Adrenal gland (tissue), 9 donors: ENCODE measurements at regions not wholly inside any gene's neighbourhood (a gene's known extent, or its start where the extent isn't known, plus 50 kb on each side); places are given as distances from the start of the nearest gene placed in this dataset.

Experiments used
- DNase-seq, 7 donors: peaks; one replicate each; pipeline ENCODE4 v3.0.0-alpha.2; 2019 to 2020
- H3K27ac ChIP-seq, 5 donors: fragments of 200-600 bp; sonication (generic) in 4 of 5; 1 replicate in 3 of 5; 2 replicates in 2 of 5; pipeline versions ENCODE4 v1.5.1 to v1.8.0; 2016 to 2020; ENCODE audit warnings: mild to moderate bottlenecking in 1 of 5
- H3K27me3 ChIP-seq: fragments of 200-600 bp; 2 replicates; pipeline ENCODE4 v1.8.0; 2021
- H3K36me3 ChIP-seq, 2 donors: fragments of 200-600 bp; replicated peaks in 1 of 2; 1 replicate in 1 of 2; 2 replicates in 1 of 2; pipeline versions ENCODE4 v1.5.1 to v1.8.0; 2018 to 2022
- H3K4me1 ChIP-seq, 2 donors: fragments of 200-600 bp; replicated peaks in 1 of 2; 1 replicate in 1 of 2; 2 replicates in 1 of 2; pipeline versions ENCODE4 v1.5.1 to v1.8.0; 2018 to 2021
- H3K4me3 ChIP-seq, 4 donors: fragments of 200-600 bp; sonication (generic) in 3 of 4; one replicate each; pipeline ENCODE4 v1.5.1; 2016 to 2018
- H3K9me3 ChIP-seq, 3 donors: fragments of 200-600 bp; sonication (generic) in 1 of 3; replicated peaks in 1 of 3; 1 replicate in 2 of 3; 2 replicates in 1 of 3; pipeline versions ENCODE4 v1.5.1 to v1.8.0; 2016 to 2021
- POLR2A ChIP-seq, 2 donors: fragments of 450-650 bp; IDR thresholded peaks; one replicate each; pipeline ENCODE4 v1.6.1; 2017; ENCODE audit warnings: antibody characterized with exemption in 2 of 2, mild to moderate bottlenecking in 2 of 2, moderate library complexity in 1 of 2
- WGBS, 4 donors: extraction: QIAGEN DNeasy Blood & Tissue Kit in 2 of 4; methylation state at CpG; one replicate each; pipeline versions ENCODE4 v1.1.5 to v1.1.7; 2013 to 2017; 5-methylcytosine and 5-hydroxymethylcytosine counted together
- intact Hi-C, 2 donors: fragments of 100-400 bp; cut with DNase I; formaldehyde crosslinking; loops; one replicate each; pipeline versions ENCODE4 v1.14.1 to v1.15.0; 2022 to 2023
- TF ChIP-seq, protein P1 (sequence below), 6 experiments: fragments of 450-650 bp in 4 of 6; fragments of 200-600 bp in 2 of 6; sonication (generic) in 1 of 6; IDR thresholded peaks; 1 replicate in 5 of 6; 2 replicates in 1 of 6; pipeline versions ENCODE4 v1.5.1 to v1.8.0; 2016 to 2021; ENCODE audit warnings: antibody characterized with exemption in 6 of 6, mild to moderate bottlenecking in 2 of 6, moderate library complexity in 1 of 6
- donor health status: healthy with polysubstance abuse.
- donor health status: Bipolar disorder and iron deficiency.
- donor health status: DM: yes; HTN: yes; CAD: no.
- donor health status: DM: no; HTN: no; CAD: no.
- donor health status: DM: no; HTN: no; CAD: no.

GRCh38 chr9:88922091-88922490 is 69.2 kb upstream of the S1PR3 start:
- DNase-seq: no peak
- H3K27me3 ChIP-seq: no peaks in the 10 kb centered on the region
- TF ChIP-seq POLR2A (IDR thresholded peaks at IDR 0.05): no peak
- TF ChIP-seq, protein P1, sequence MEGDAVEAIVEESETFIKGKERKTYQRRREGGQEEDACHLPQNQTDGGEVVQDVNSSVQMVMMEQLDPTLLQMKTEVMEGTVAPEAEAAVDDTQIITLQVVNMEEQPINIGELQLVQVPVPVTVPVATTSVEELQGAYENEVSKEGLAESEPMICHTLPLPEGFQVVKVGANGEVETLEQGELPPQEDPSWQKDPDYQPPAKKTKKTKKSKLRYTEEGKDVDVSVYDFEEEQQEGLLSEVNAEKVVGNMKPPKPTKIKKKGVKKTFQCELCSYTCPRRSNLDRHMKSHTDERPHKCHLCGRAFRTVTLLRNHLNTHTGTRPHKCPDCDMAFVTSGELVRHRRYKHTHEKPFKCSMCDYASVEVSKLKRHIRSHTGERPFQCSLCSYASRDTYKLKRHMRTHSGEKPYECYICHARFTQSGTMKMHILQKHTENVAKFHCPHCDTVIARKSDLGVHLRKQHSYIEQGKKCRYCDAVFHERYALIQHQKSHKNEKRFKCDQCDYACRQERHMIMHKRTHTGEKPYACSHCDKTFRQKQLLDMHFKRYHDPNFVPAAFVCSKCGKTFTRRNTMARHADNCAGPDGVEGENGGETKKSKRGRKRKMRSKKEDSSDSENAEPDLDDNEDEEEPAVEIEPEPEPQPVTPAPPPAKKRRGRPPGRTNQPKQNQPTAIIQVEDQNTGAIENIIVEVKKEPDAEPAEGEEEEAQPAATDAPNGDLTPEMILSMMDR (IDR thresholded peaks at IDR 0.05): no peak
- H3K4me1 ChIP-seq: peaks cover 0 to 5% of the 10 kb centered on the region in 2 donors
- intact Hi-C loops: no loop called here
- H3K4me3 ChIP-seq: no peak overlapping the region
- WGBS, 4 donors: 80 to 85% (median 81%) methylated on average over 10 of the region's 10 CpGs
- H3K36me3 ChIP-seq: no peaks in the 10 kb centered on the region
- no peaks in the 10 kb centered on the region for H3K9me3 ChIP-seq
- H3K27ac ChIP-seq: no peak overlapping the region

DNA sequence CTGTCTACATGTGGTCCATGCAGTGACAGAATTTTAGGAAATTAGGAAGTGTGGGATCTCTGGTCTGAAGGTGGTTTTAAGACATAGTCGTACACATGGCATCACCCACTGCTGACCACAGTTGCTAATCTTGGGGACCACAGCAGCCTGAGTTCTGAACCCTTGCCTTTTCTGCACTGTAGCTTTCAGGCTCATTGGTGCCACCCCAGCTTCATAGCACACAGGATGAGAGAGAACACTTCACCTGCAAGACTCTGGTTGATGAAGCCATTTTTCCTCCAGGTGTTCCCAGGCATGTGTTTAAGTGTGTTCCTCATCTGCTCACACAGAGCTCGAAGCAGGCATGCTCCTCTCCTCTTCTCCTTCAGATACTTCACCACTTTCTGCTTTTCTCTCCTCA is 68.2 kb upstream of the S1PR3 start:
- WGBS, 4 donors: 64 to 91% (median 84%) methylated on average over 2 of the region's 2 CpGs
- no peak overlapping the region for H3K4me3 ChIP-seq
- no peak for TF ChIP-seq POLR2A (IDR thresholded peaks at IDR 0.05)
- TF ChIP-seq, protein P1 (IDR thresholded peaks at IDR 0.05): no peak
- H3K9me3 ChIP-seq: no peaks in the 10 kb centered on the region
- no peaks in the 10 kb centered on the region for H3K36me3 ChIP-seq
- no peak overlapping the region for H3K27ac ChIP-seq
- intact Hi-C loops: no loop called here
- no peak for DNase-seq
- peaks cover 0 to 9% of the 10 kb centered on the region in 2 donors for H3K4me1 ChIP-seq
- H3K27me3 ChIP-seq: no peaks in the 10 kb centered on the region

- no peaks in the 10 kb centered on the region for H3K9me3 ChIP-seq
- no peak overlapping the region for H3K27ac ChIP-seq
- no peak for TF ChIP-seq POLR2A (IDR thresholded peaks at IDR 0.05)
- TF ChIP-seq, protein P1 (IDR thresholded peaks at IDR 0.05): no peak
- H3K4me3 ChIP-seq: no peak overlapping the region
- intact Hi-C loops: no loop called here
- no peaks in the 10 kb centered on the region for H3K36me3 ChIP-seq
- peaks cover 0 to 9% of the 10 kb centered on the region in 2 donors for H3K4me1 ChIP-seq
- no peaks in the 10 kb centered on the region for H3K27me3 ChIP-seq
- 72 to 90% (median 75%) methylated on average over 12 to 14 of the region's 14 CpGs for WGBS, 4 donors
- peak in 2 of 7 donors; percentile 31 to 57 for DNase-seq
Measured at GRCh38 chr9:88923653-88924288, 67.5 kb upstream of the S1PR3 start.

GRCh38 chr9:88925481-88925880 is 65.8 kb upstream of the S1PR3 start:
- no peaks in the 10 kb centered on the region for H3K9me3 ChIP-seq
- 80 to 97% (median 85%) methylated on average over 5 of the region's 5 CpGs for WGBS, 4 donors
- H3K27me3 ChIP-seq: no peaks in the 10 kb centered on the region
- H3K27ac ChIP-seq: no peak overlapping the region
- peaks cover 0 to 9% of the 10 kb centered on the region in 2 donors for H3K4me1 ChIP-seq
- no peak overlapping the region for H3K4me3 ChIP-seq
- no peaks in the 10 kb centered on the region for H3K36me3 ChIP-seq
- intact Hi-C loops: no loop called here
- TF ChIP-seq POLR2A (IDR thresholded peaks at IDR 0.05): no peak
- TF ChIP-seq, protein P1 (IDR thresholded peaks at IDR 0.05): no peak
- DNase-seq: no peak
